HepG2 (cell line): ENCODE measurements at regions not wholly inside any gene's neighbourhood (a gene's known extent, or its start where the extent isn't known, plus 50 kb on each side); places are given as distances from the start of the nearest gene placed in this dataset.

Experiments
- KAT7 ChIP-seq: IDR thresholded peaks from 2 replicates; pipeline ENCODE4 v1.6.1; 2018; ENCODE audit warnings: borderline replicate concordance, missing compliant biosample characterization
- KDM3A ChIP-seq: IDR thresholded peaks from 2 replicates; pipeline ENCODE4 v1.6.1; 2018; ENCODE audit warnings: low read depth, missing compliant biosample characterization
- NPAS2 ChIP-seq: sonication (generic); formaldehyde crosslinking; IDR thresholded peaks from 2 replicates; pipeline ENCODE4 v1.8.0; 2022; ENCODE audit warnings: mild to moderate bottlenecking, missing genetic modification reagents, borderline replicate concordance
- PCBP2 ChIP-seq: fragments of 200-400 bp; formaldehyde crosslinking; optimal IDR thresholded peaks from 2 replicates; pipeline ENCODE3; 2018; ENCODE audit warnings: low read length, low read depth; ENCODE audit not compliant: poor library complexity, severe bottlenecking
- ZNF510 ChIP-seq: sonication (generic); formaldehyde crosslinking; IDR thresholded peaks from 2 replicates; pipeline ENCODE4 v1.4.0; 2020; ENCODE audit warnings: low read depth, mild to moderate bottlenecking, missing genetic modification reagents
- ZNF556 ChIP-seq: sonication (generic); formaldehyde crosslinking; IDR thresholded peaks from 2 replicates; pipeline ENCODE4 v1.4.0; 2020; ENCODE audit warnings: mild to moderate bottlenecking, missing genetic modification reagents, borderline replicate concordance
- ZNF703 ChIP-seq: sonication (generic); formaldehyde crosslinking; IDR thresholded peaks from 2 replicates; pipeline ENCODE4 v1.5.1; 2020; ENCODE audit warnings: missing genetic modification reagents, mild to moderate bottlenecking, moderate library complexity, borderline replicate concordance
- ZNF780A ChIP-seq: sonication (generic); formaldehyde crosslinking; IDR thresholded peaks from 2 replicates; pipeline ENCODE4 v1.8.0; 2022; ENCODE audit warnings: mild to moderate bottlenecking, missing genetic modification reagents, moderate library complexity
- TF ChIP-seq, protein P1 (sequence below): sonication (generic); formaldehyde crosslinking; IDR thresholded peaks from 2 replicates; pipeline ENCODE4 v1.8.0; 2022; ENCODE audit warnings: missing genetic modification reagents, mild to moderate bottlenecking, inconsistent platforms, borderline replicate concordance
- TF ChIP-seq, protein P2 (sequence below): sonication (generic); formaldehyde crosslinking; IDR thresholded peaks from 2 replicates; pipeline ENCODE4 v1.5.0; 2020; ENCODE audit warnings: missing genetic modification reagents
- TF ChIP-seq, protein P3 (sequence below): sonication (generic); formaldehyde crosslinking; IDR thresholded peaks from 2 replicates; pipeline ENCODE4 v1.5.1; 2020; ENCODE audit warnings: mild to moderate bottlenecking, missing genetic modification reagents
- TF ChIP-seq, protein P4 (sequence below): IDR thresholded peaks from 2 replicates; pipeline ENCODE4 v1.6.1; 2016; ENCODE audit warnings: low read depth, control low read depth

DNA sequence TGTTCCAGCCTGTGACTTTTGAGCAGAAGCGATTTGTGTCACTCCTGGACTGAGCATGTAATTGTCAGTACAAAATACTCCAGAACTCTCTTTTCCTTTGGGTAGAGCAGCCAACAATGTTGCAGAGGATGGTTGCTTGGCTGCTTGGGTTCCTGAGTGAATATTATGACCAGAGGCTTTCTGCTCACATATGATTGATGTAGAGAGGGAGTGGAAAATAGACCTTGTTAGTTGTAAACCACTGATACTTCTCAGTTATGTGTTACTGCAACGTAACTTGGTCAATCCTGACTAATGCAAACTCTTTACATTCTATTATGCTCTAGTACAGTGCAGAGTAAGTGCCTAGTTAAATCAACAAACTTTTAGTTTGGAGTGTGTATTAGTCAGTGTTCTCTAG is 322.6 kb upstream of the KCNH8 start (continued):
- TF ChIP-seq, protein P1, sequence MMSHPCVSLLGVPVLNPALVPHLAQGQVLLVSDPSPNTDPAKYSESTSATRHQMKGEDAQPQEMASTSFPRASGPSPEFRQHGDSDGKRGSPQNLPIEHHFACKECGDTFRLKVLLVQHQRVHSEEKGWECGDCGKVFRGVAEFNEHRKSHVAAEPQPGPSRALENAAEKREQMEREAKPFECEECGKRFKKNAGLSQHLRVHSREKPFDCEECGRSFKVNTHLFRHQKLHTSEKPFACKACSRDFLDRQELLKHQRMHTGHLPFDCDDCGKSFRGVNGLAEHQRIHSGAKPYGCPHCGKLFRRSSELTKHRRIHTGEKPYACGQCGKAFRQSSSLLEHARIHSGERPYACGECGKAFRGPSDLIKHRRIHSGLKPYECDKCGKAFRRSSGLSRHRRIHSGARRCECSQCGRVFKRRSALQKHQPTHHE (CRISPR knock-in tag) = no peak
- TF ChIP-seq ZNF703 (CRISPR knock-in tag) (no peak), KAT7 (CRISPR knock-in tag) (no peak), ZNF556 (CRISPR knock-in tag) (no peak), ZNF510 (CRISPR knock-in tag) (no peak), ZNF780A (CRISPR knock-in tag) (no peak), PCBP2 (no peak), NPAS2 (CRISPR knock-in tag) (no peak), KDM3A (CRISPR knock-in tag) (no peak)
- TF ChIP-seq, protein P2, sequence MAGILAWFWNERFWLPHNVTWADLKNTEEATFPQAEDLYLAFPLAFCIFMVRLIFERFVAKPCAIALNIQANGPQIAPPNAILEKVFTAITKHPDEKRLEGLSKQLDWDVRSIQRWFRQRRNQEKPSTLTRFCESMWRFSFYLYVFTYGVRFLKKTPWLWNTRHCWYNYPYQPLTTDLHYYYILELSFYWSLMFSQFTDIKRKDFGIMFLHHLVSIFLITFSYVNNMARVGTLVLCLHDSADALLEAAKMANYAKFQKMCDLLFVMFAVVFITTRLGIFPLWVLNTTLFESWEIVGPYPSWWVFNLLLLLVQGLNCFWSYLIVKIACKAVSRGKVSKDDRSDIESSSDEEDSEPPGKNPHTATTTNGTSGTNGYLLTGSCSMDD (CRISPR knock-in tag) = no peak
- TF ChIP-seq, protein P3, sequence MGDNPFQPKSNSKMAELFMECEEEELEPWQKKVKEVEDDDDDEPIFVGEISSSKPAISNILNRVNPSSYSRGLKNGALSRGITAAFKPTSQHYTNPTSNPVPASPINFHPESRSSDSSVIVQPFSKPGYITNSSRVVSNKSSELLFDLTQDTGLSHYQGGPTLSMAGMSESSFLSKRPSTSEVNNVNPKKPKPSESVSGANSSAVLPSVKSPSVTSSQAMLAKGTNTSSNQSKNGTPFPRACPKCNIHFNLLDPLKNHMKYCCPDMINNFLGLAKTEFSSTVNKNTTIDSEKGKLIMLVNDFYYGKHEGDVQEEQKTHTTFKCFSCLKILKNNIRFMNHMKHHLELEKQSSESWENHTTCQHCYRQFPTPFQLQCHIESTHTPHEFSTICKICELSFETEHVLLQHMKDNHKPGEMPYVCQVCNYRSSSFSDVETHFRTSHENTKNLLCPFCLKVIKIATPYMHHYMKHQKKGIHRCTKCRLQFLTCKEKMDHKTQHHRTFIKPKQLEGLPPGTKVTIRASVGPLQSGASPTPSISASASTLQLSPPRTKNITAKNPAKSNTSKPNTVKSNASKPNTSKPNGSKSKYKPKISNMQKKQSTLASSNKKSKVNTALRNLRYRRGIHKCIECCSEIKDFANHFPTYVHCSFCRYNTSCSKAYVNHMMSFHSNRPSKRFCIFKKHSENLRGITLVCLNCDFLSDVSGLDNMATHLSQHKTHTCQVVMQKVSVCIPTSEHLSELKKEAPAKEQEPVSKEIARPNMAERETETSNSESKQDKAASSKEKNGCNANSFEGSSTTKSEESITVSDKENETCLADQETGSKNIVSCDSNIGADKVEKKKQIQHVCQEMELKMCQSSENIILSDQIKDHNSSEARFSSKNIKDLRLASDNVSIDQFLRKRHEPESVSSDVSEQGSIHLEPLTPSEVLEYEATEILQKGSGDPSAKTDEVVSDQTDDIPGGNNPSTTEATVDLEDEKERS = no peak
- TF ChIP-seq, protein P4, sequence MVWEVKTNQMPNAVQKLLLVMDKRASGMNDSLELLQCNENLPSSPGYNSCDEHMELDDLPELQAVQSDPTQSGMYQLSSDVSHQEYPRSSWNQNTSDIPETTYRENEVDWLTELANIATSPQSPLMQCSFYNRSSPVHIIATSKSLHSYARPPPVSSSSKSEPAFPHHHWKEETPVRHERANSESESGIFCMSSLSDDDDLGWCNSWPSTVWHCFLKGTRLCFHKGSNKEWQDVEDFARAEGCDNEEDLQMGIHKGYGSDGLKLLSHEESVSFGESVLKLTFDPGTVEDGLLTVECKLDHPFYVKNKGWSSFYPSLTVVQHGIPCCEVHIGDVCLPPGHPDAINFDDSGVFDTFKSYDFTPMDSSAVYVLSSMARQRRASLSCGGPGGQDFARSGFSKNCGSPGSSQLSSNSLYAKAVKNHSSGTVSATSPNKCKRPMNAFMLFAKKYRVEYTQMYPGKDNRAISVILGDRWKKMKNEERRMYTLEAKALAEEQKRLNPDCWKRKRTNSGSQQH = no peak
